HEK293 (cell line): ENCODE measurements at regions not wholly inside any gene's neighbourhood (a gene's known extent, or its start where the extent isn't known, plus 50 kb on each side); places are given as distances from the start of the nearest gene placed in this dataset.

ENCODE experiments used
- CTCF ChIA-PET: fragments of 350-600 bp; formaldehyde crosslinking; extraction: SDS; loops from one replicate; lab custom pipeline; 2021; ENCODE audit warnings: antibody characterized with exemption; lab: Yijun Ruan, JAX
- POLR2A ChIA-PET: fragments of 300-600 bp; formaldehyde crosslinking; extraction: SDS; loops from one replicate; lab custom pipeline; 2020; ENCODE audit warnings: antibody characterized with exemption, inconsistent platforms; lab: Yijun Ruan, JAX
- H3K27ac ChIP-seq: fragments of 200-500 bp; sonication (Bioruptor generic); 2 replicates; pipeline ENCODE4 v1.5.1; 2014; ENCODE audit warnings: low read depth, low read length, control low read depth, inconsistent platforms; ENCODE audit errors: extremely low read depth
- H3K36me3 ChIP-seq, 2 experiments: fragments of 200-500 bp in 1 of 2; sonication (Bioruptor generic) in 1 of 2; 1 replicate in 1 of 2; 2 replicates in 1 of 2; pipeline ENCODE4 v1.5.1; 2014 to 2017; ENCODE audit warnings: inconsistent platforms in 2 of 2, low read length in 2 of 2; ENCODE audit not compliant: control insufficient read depth in 2 of 2, insufficient read depth in 1 of 2
- H3K4me1 ChIP-seq: fragments of 200-500 bp; sonication (Bioruptor generic); 2 replicates; pipeline ENCODE4 v1.5.1; 2014; ENCODE audit warnings: mild to moderate bottlenecking, low read length, inconsistent platforms; ENCODE audit not compliant: control insufficient read depth, insufficient read depth
- H3K4me3 ChIP-seq: 2 replicates; pipeline ENCODE4 v1.5.1; 2011; ENCODE audit warnings: low read depth, mild to moderate bottlenecking, control low read depth, low read length, moderate library complexity
- H3K9me3 ChIP-seq: fragments of 200-500 bp; sonication (Bioruptor generic); 2 replicates; pipeline ENCODE4 v1.5.1; 2014; ENCODE audit warnings: low read depth, low read length, inconsistent platforms; ENCODE audit not compliant: control insufficient read depth, insufficient read depth
- YY2 ChIP-seq: fragments of 450-650 bp; formaldehyde crosslinking; IDR thresholded peaks from 2 replicates; pipeline ENCODE4 v1.5.1; 2016; ENCODE audit warnings: missing biosample characterization, missing genetic modification characterization
- ZBTB44 ChIP-seq: fragments of 450-650 bp; IDR thresholded peaks from 2 replicates; pipeline ENCODE4 v1.5.1; 2018; ENCODE audit warnings: missing biosample characterization, mild to moderate bottlenecking, missing genetic modification characterization
- ZBTB48 ChIP-seq: fragments of 450-650 bp; formaldehyde crosslinking; IDR thresholded peaks from 2 replicates; pipeline ENCODE4 v1.5.1; 2016; ENCODE audit warnings: missing biosample characterization, missing genetic modification characterization
- ZFHX2 ChIP-seq: fragments of 450-650 bp; formaldehyde crosslinking; conservative IDR thresholded peaks from 2 replicates; pipeline ENCODE4 v1.5.1; 2016; ENCODE audit warnings: missing biosample characterization, missing genetic modification characterization
- ZNF324 ChIP-seq: fragments of 450-650 bp; formaldehyde crosslinking; IDR thresholded peaks from 2 replicates; pipeline ENCODE4 v1.5.1; 2016; ENCODE audit warnings: missing biosample characterization, missing genetic modification characterization
- ZNF488 ChIP-seq: fragments of 450-650 bp; formaldehyde crosslinking; IDR thresholded peaks from 2 replicates; pipeline ENCODE4 v1.5.1; 2016; ENCODE audit warnings: missing biosample characterization, missing genetic modification characterization
- ZNF510 ChIP-seq: fragments of 450-650 bp; formaldehyde crosslinking; IDR thresholded peaks from 2 replicates; pipeline ENCODE4 v1.5.1; 2018; ENCODE audit warnings: mild to moderate bottlenecking, missing genetic modification characterization, missing biosample characterization; ENCODE audit not compliant: insufficient replicate concordance
- ZNF558 ChIP-seq: fragments of 450-650 bp; formaldehyde crosslinking; IDR thresholded peaks from 2 replicates; pipeline ENCODE4 v1.5.1; 2016; ENCODE audit warnings: missing biosample characterization, missing genetic modification characterization
- ZNF561 ChIP-seq: fragments of 450-650 bp; IDR thresholded peaks from 2 replicates; pipeline ENCODE4 v1.5.1; 2018; ENCODE audit warnings: missing biosample characterization, missing genetic modification characterization, borderline replicate concordance
- ZNF664 ChIP-seq: fragments of 450-650 bp; formaldehyde crosslinking; IDR thresholded peaks from 2 replicates; pipeline ENCODE4 v1.5.1; 2016; ENCODE audit warnings: missing biosample characterization, missing genetic modification characterization
- ZNF707 ChIP-seq: fragments of 450-650 bp; formaldehyde crosslinking; IDR thresholded peaks from 2 replicates; pipeline ENCODE4 v1.5.1; 2016; ENCODE audit warnings: missing biosample characterization, missing genetic modification characterization
- ZNF785 ChIP-seq: fragments of 450-650 bp; formaldehyde crosslinking; IDR thresholded peaks from 2 replicates; pipeline ENCODE4 v1.5.1; 2016; ENCODE audit warnings: missing biosample characterization, missing genetic modification characterization
- ZSCAN5A ChIP-seq: fragments of 450-650 bp; formaldehyde crosslinking; IDR thresholded peaks from 2 replicates; pipeline ENCODE4 v1.5.1; 2016; ENCODE audit warnings: missing biosample characterization, missing genetic modification characterization
- TF ChIP-seq, protein P1 (sequence below): fragments of 450-650 bp; formaldehyde crosslinking; IDR thresholded peaks from 2 replicates; pipeline ENCODE4; 2016; ENCODE audit warnings: missing biosample characterization, missing genetic modification characterization

DNA sequence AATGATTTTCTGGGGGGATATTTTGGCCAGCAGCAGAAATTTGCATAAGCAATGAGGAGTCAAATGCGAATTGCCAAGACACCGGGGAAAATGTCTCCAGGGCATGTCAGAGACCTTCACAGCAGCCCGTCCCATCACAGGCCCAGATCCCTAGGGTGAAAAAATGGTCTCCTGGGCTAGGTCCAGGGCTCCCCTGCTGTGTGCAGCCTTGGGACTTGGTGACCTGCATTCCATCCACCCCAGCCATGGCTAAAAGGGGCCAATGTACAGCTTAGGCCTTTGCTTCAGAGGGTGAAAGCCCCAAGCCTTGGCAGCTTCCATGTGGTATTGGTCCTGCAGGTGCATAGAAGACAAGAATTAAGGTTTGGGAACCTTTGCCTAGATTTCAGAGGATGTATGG lies 534.5 kb upstream of the MEF2C start:
- H3K27ac ChIP-seq: no peak overlapping the region
- CTCF ChIA-PET: no interaction called here
- POLR2A ChIA-PET: no interaction called here

DNA sequence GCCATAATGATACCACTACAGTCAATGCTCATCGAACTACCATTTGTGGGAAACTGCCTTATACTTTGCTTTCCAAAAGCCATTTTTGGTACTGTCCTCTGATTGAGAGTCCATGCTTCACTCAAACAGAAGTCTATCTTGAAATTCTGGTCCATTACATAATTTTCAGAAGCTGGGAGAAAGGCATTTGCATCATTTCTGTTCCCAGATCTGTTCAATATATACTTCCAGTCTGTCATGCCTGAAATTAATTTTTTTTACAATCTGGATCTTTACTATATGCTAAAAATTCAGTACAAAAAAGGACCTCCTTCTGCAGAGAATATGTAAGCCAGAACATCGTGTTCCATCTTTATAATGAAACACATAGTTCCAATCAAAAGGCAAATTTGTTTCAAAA lies 528.9 kb upstream of the MEF2C start:
- Histone ChIP-seq H3K9me3 (no peaks in the 10 kb centered on the region), H3K4me3 (no peak overlapping the region), H3K4me1 (no peaks in the 10 kb centered on the region), H3K27ac (no peak overlapping the region), H3K36me3 (no peaks in the 10 kb centered on the region)
- ChIA-PET POLR2A (no interaction called here), CTCF (no interaction called here)
- TF ChIP-seq ZSCAN5A (tag by site-specific recombination): no peak
- TF ChIP-seq, protein P1, sequence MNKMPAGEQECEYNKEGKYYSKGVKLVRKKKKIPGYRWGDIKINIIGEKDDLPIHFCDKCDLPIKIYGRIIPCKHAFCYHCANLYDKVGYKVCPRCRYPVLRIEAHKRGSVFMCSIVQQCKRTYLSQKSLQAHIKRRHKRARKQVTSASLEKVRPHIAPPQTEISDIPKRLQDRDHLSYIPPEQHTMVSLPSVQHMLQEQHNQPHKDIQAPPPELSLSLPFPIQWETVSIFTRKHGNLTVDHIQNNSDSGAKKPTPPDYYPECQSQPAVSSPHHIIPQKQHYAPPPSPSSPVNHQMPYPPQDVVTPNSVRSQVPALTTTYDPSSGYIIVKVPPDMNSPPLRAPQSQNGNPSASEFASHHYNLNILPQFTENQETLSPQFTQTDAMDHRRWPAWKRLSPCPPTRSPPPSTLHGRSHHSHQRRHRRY: no peak
- TF ChIP-seq ZBTB44: no peak

More for the DNA sequence above, 534.5 kb upstream of the MEF2C start:
- H3K4me1 ChIP-seq: no peaks in the 10 kb centered on the region
- no peak overlapping the region for H3K4me3 ChIP-seq
- H3K36me3 ChIP-seq: no peaks in the 10 kb centered on the region
- no peaks in the 10 kb centered on the region for H3K9me3 ChIP-seq
- no peak for TF ChIP-seq YY2 (tag by site-specific recombination)

DNA sequence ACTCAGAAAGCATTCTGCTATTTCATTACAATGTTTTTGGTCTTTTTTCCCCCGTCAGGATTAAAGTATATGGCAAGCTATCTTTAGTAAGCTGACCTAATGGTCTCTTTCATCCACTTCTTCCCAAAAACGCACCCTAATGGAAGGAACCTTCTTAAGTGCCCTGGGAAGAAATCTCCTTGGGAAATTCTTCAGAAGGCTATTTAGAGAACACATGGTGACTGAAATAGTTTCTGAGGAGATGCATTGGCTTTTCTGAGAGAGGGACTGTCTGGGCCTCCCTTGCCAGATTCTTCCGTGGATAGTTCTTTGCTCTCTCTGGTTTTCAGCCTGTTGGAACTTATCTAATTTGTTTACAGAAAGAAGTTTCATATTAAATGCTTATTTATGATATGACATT lies 524.1 kb upstream of the MEF2C start:
- no peaks in the 10 kb centered on the region for H3K4me1 ChIP-seq
- H3K27ac ChIP-seq: no peak overlapping the region
- no peaks in the 10 kb centered on the region for H3K36me3 ChIP-seq
- TF ChIP-seq ZBTB48 (no peak), ZNF561 (tag by site-specific recombination) (no peak), ZNF324 (tag by site-specific recombination) (no peak), ZNF785 (no peak), ZNF510 (tag by site-specific recombination) (no peak)
- TF ChIP-seq, all 188 proteins: peak for 0
- Histone ChIP-seq H3K9me3 (no peaks in the 10 kb centered on the region), H3K4me3 (no peak overlapping the region)
- POLR2A ChIA-PET: no interaction called here
- CTCF ChIA-PET: no interaction called here

DNA sequence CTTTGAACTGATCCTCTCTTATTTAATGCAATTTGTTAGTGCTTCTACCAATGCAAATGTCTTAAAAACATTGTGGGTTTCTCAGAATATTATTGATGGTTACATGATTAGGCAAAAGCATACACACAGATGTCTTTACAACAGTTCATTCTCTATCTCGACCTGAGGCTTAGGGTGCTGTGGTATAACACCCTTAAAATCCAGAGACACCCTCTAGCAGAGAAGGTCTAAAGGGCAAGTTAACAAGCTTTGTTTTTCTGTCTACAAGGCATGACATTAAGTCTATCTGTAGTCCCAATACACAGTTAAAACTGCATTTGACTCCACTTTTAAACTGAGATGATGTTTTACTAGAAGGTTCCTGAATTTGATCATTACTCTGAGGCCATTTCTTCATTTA lies 518.7 kb upstream of the MEF2C start:
- POLR2A ChIA-PET: no interaction called here
- Histone ChIP-seq H3K36me3 (no peaks in the 10 kb centered on the region), H3K27ac (no peak overlapping the region), H3K4me1 (no peaks in the 10 kb centered on the region), H3K4me3 (no peak overlapping the region), H3K9me3 (no peaks in the 10 kb centered on the region)
- TF ChIP-seq ZNF488 (no peak), ZFHX2 (tag by site-specific recombination) (no peak), ZNF707 (tag by site-specific recombination) (no peak), ZNF664 (tag by site-specific recombination) (no peak), ZNF558 (tag by site-specific recombination) (no peak)
- CTCF ChIA-PET: no interaction called here
